Neural crest cell (in vitro differentiated cells): ENCODE measurements at regions not wholly inside any gene's neighbourhood (a gene's known extent, or its start where the extent isn't known, plus 50 kb on each side); places are given as distances from the start of the nearest gene placed in this dataset.
A peak's percentile ranks its signal among the peaks of the same experiment; 100 is the strongest.

ENCODE experiments used
- DNase-seq: peaks from one replicate; pipeline ENCODE4 v3.0.0; 2021; ENCODE audit warnings: low read depth, mixed read lengths, low spot score
- H3K27ac Mint-ChIP-seq: one replicate; pipeline ENCODE4 v1.8.0; 2021; ENCODE audit warnings: mild to moderate bottlenecking, mixed read lengths; ENCODE audit not compliant: unreplicated experiment
- H3K27me3 Mint-ChIP-seq: 2 replicates; pipeline ENCODE4 v1.8.0; 2021; ENCODE audit warnings: low read depth, mild to moderate bottlenecking, mixed read lengths
- H3K36me3 Mint-ChIP-seq: 2 replicates; pipeline ENCODE4 v1.8.0; 2021; ENCODE audit warnings: low read depth, mild to moderate bottlenecking, mixed read lengths
- H3K4me1 Mint-ChIP-seq: 2 replicates; pipeline ENCODE4 v1.8.0; 2021; ENCODE audit warnings: mixed read lengths
- H3K4me3 Mint-ChIP-seq: one replicate; pipeline ENCODE4 v1.8.0; 2021; ENCODE audit warnings: mild to moderate bottlenecking, mixed read lengths
- H3K9me3 Mint-ChIP-seq: 2 replicates; pipeline ENCODE4 v1.8.0; 2021; ENCODE audit warnings: mixed read lengths
- TF ChIP-seq, protein P1 (sequence below): fragments of 200-600 bp; sonication (generic); conservative IDR thresholded peaks from 2 replicates; pipeline ENCODE4 v1.5.0; 2021; ENCODE audit warnings: antibody characterized with exemption, mild to moderate bottlenecking

DNA sequence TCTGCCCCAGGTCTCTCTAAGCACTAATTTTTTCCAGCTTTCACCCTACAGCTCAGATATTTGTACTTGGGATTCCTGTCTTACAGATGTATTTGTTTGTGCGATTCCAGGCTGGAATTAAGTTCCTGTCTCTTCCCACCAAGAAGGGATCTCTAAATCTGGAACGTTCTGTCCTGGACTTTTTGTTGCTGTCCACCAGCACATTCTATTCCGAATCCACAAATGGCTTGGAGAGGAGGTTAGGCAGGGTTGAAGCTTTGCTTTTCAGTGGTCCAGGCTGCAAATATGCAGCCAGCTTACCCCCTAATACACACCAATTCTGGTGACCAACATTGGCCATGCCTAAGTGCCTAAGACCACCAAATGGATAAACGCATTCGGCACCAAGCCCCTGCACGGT lies 315.0 kb downstream of the TNS1 start:
- no peaks in the 10 kb centered on the region for H3K9me3 Mint-ChIP-seq
- no peaks in the 10 kb centered on the region for H3K27me3 Mint-ChIP-seq
- H3K27ac Mint-ChIP-seq: no peak overlapping the region
- H3K36me3 Mint-ChIP-seq: no peaks in the 10 kb centered on the region
- TF ChIP-seq, protein P1, sequence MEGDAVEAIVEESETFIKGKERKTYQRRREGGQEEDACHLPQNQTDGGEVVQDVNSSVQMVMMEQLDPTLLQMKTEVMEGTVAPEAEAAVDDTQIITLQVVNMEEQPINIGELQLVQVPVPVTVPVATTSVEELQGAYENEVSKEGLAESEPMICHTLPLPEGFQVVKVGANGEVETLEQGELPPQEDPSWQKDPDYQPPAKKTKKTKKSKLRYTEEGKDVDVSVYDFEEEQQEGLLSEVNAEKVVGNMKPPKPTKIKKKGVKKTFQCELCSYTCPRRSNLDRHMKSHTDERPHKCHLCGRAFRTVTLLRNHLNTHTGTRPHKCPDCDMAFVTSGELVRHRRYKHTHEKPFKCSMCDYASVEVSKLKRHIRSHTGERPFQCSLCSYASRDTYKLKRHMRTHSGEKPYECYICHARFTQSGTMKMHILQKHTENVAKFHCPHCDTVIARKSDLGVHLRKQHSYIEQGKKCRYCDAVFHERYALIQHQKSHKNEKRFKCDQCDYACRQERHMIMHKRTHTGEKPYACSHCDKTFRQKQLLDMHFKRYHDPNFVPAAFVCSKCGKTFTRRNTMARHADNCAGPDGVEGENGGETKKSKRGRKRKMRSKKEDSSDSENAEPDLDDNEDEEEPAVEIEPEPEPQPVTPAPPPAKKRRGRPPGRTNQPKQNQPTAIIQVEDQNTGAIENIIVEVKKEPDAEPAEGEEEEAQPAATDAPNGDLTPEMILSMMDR: no peak
- DNase-seq: no peak
- peaks cover 11% of the 10 kb centered on the region for H3K4me1 Mint-ChIP-seq
- no peak overlapping the region for H3K4me3 Mint-ChIP-seq

DNA sequence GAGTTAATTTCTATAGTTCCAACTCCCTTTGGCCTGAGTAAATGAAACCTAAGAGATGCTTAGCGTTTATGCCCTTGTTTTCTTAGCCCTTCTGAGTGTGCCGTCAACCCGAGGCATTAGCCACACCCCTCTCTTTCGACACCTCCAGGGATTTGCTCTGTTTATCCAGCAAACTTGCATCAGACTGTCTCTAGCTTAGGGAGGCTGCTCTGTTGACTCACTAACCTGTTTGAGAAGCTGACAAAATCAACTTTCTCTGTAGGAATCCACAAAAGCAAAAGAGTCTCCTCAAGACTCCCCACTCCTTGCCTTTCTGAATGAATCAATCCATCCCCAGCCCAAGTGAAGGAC lies 317.6 kb downstream of the TNS1 start:
- Mint-ChIP-seq H3K4me3 (no peak overlapping the region), H3K27me3 (no peaks in the 10 kb centered on the region), H3K27ac (peak overlapping the region; percentile 15), H3K36me3 (no peaks in the 10 kb centered on the region), H3K9me3 (no peaks in the 10 kb centered on the region), H3K4me1 (peaks cover 16% of the 10 kb centered on the region)
- no peak for DNase-seq
- TF ChIP-seq, protein P1: no peak

DNA sequence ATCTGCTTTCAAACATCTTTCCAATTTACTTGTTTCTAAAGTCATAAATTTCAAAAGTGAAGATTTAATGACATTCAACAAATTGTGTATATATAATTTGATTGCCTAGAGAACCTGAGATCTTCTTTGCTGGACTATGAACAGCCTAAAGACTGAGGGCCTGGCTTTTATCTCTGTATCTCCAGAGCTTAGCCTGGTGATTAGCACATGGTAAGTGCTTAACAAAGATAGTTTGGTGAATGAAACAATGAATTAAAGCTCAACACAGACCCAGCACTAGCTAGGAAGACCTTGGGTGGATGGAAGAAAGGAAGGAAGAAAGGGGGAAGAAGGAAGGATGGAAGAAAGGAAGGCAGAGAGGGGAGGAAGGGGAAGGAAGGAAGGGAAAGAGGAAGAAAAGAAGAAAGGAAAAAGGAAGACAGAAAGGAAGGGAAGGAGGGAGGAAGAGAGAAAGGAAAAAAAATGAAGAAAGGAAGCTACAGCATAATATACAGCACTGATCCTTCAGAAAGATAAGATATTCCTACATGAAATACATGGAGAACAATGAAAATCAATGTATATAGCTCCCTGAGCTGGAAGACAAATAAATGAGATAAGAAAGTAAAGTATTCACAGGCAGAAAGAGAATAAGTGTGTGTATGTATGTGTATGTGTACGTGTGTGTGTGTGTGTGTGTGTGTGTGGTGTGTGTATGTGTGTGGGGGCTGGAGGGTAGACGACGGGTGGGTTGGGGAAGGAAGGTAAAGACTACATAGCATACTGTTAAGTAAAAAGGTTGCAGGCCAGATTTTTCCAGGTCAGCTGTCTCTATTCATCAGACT lies 318.2 kb downstream of the TNS1 start:
- Mint-ChIP-seq H3K27ac (no peak overlapping the region), H3K4me1 (peaks cover 16% of the 10 kb centered on the region), H3K36me3 (no peaks in the 10 kb centered on the region), H3K27me3 (no peaks in the 10 kb centered on the region), H3K4me3 (no peak overlapping the region), H3K9me3 (no peaks in the 10 kb centered on the region)
- no peak for DNase-seq
- TF ChIP-seq, protein P1: no peak

DNA sequence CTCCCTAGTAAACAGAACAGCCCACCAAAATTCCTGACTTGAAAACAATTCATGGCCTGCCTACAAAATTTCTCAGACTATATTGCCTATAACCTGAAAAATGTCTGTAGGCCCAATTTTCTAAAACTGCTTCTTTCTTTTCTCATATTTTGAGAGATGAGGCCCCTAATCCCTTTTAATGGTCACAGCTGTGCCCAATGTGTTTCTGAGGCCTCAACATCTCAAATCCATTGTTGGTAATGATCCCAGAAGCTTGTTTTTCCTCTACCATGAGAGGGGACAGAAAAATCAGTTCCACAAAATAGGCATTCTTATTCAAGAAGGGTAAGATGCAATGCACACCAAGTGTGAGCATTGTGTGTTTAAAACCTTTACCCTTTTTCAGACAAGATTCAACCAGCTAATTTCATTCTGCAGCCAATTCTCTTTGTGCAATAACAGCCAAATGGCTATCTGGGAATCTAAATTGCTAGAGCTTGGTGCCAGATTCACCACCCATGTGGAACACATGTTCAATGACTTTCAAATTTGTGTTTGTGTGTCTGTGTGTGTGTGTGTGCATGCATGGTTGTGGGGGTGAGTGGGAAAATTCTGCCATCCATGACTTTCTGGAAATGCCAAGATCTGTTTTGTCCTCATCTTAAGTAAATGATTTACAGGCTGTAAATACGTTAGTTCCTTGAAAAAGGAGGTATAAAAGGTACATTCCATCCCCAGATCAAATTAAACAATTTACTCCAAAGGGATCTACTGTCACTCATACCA lies 319.5 kb downstream of the TNS1 start:
- Mint-ChIP-seq H3K4me3 (no peak overlapping the region), H3K27ac (no peak overlapping the region), H3K4me1 (peaks cover 11% of the 10 kb centered on the region), H3K36me3 (no peaks in the 10 kb centered on the region), H3K9me3 (no peaks in the 10 kb centered on the region), H3K27me3 (no peaks in the 10 kb centered on the region)
- TF ChIP-seq, protein P1: no peak
- DNase-seq: no peak

DNA sequence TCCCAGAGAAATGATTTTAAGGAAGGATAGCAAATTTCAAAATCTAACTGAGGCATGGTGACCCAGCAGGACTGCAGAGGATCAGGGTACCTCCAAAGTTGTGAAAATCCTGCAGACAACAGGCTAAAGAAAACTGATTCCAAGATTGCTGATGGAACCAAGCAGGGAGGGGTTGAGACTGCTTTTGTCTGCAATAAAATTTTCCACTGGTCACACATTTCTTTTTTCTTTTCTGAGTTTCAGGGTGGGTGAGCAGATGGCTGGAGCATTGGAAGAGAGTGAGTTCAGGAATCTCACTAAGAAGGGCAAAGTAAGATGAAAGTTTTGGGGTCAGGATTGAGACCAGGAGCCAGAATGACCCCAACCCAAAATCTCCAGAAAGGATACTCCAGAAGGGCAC lies 321.0 kb downstream of the TNS1 start:
- Mint-ChIP-seq H3K27ac (no peak overlapping the region), H3K9me3 (peaks cover 4% of the 10 kb centered on the region), H3K4me3 (no peak overlapping the region), H3K36me3 (peaks cover 6% of the 10 kb centered on the region), H3K27me3 (no peaks in the 10 kb centered on the region), H3K4me1 (peaks cover 4% of the 10 kb centered on the region)
- TF ChIP-seq, protein P1: no peak
- no peak for DNase-seq
